ENCODE measurements at regions not wholly inside any gene's neighbourhood (a gene's known extent, or its start where the extent isn't known, plus 50 kb on each side); places are given as distances from the start of the nearest gene placed in this dataset.

- intact Hi-C loops (cut with DNase I), result no loop called here
- ATAC-seq, result no peak
- DNase-seq, result no peak
Measured at GRCh38 chr6:79335133-79335674, 100.7 kb upstream of the HMGN3 start.

GRCh38 chr6:79334674-79335073 lies 100.2 kb upstream of the HMGN3 start:
- peak in 1 of 2 donors; percentile 49 for ATAC-seq
- intact Hi-C loops (cut with DNase I), result no loop called here
- no peak for DNase-seq

- ATAC-seq (no peak), DNase-seq (no peak)
- intact Hi-C loops (cut with DNase I), result no loop called here
Measured at GRCh38 chr6:79330704-79331103, 96.2 kb upstream of the HMGN3 start.

GRCh38 chr6:79313254-79313653 lies 78.8 kb upstream of the HMGN3 start:
- intact Hi-C loops (cut with DNase I), result no loop called here
- DNase-seq, result no peak
- ATAC-seq, result no peak

GRCh38 chr6:79307321-79308036 lies 73.0 kb upstream of the HMGN3 start:
- ATAC-seq (no peak), DNase-seq (no peak)
- intact Hi-C loops (cut with DNase I), result no loop called here

GRCh38 chr6:79305020-79305419 lies 70.5 kb upstream of the HMGN3 start:
- intact Hi-C loops (cut with DNase I), result no loop called here
- ATAC-seq, result no peak
- DNase-seq, result no peak

DNA sequence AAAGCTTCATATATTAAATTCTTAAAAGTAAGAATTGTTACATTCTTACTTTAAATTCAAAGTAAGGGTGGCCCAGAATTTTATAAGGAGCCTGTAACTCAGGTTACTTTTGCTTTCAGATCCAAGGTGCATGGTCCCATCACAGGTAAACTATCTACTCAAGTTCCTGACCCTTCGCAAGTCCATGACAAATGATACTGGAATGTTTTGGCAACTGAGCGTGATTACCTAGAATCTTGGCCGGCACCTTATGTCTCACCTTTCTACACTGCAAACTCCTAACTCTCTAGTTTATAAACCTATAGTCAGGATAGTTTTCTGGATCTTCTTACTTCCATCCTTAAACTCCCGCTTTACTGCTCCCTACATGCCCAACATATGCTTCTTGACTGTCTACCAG lies 67.9 kb upstream of the HMGN3 start:
- intact Hi-C loops (cut with DNase I), result no loop called here
- DNase-seq (no peak), ATAC-seq (no peak)

DNA sequence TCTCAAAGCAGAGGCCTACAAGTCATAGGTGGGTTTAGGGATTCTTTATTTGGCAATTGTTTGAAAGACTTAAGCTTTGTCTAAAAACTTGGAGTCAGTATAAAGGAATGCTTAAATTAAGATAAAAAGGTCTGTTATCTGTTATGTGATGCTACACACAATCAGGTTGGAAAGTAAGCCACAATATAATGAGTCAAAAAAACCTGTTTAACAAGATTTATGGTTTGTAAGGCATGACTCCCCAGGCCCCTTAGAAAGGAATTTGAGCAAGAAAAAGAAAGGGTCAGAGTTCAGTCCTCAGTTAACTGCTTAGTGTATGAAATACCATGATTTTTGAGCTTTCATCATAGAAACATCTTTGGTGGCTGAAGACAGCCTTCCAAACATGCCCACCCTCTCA lies 66.8 kb upstream of the HMGN3 start:
- ATAC-seq, result no peak
- intact Hi-C loops (cut with DNase I), result no loop called here
- DNase-seq, result no peak

GRCh38 chr6:79296211-79296610 lies 61.7 kb upstream of the HMGN3 start:
- no peak for ATAC-seq
- intact Hi-C loops (cut with DNase I), result no loop called here
- DNase-seq, result no peak
